Testis (tissue), 2 donors: ENCODE measurements at regions not wholly inside any gene's neighbourhood (a gene's known extent, or its start where the extent isn't known, plus 50 kb on each side); places are given as distances from the start of the nearest gene placed in this dataset.

Source experiments
- CTCF ChIP-seq, 3 experiments: fragments of 450-650 bp in 2 of 3; fragments of 200-600 bp in 1 of 3; sonication (generic) in 1 of 3; IDR thresholded peaks; one replicate each; pipeline ENCODE4 v1.5.1; 2016 to 2019; ENCODE audit warnings: antibody characterized with exemption in 3 of 3, mild to moderate bottlenecking in 2 of 3, moderate library complexity in 1 of 3
- POLR2A ChIP-seq: fragments of 450-650 bp; IDR thresholded peaks from one replicate; pipeline ENCODE4 v1.6.1; 2017; ENCODE audit warnings: antibody characterized with exemption, mild to moderate bottlenecking, moderate library complexity

GRCh38 chr12:116674643-116675183 is 63.2 kb downstream of the SPRING1 start:
- no peak for TF ChIP-seq CTCF (IDR thresholded peaks at IDR 0.05)
- no peak for TF ChIP-seq POLR2A
